Esophagus squamous epithelium (tissue), 4 donors: ENCODE measurements at regions not wholly inside any gene's neighbourhood (a gene's known extent, or its start where the extent isn't known, plus 50 kb on each side); places are given as distances from the start of the nearest gene placed in this dataset.

Experiments
- POLR2A ChIP-seq, 4 donors: fragments of 450-650 bp; IDR thresholded peaks; one replicate each; pipeline ENCODE4 v1.6.1; 2017; ENCODE audit warnings: antibody characterized with exemption in 4 of 4, mild to moderate bottlenecking in 4 of 4, moderate library complexity in 3 of 4
- TF ChIP-seq, protein P1 (sequence below), 6 experiments: fragments of 450-650 bp in 4 of 6; fragments of 200-600 bp in 2 of 6; sonication (generic) in 2 of 6; IDR thresholded peaks; one replicate each; pipeline ENCODE4 v1.5.1; 2016 to 2019; ENCODE audit warnings: antibody characterized with exemption in 6 of 6, mild to moderate bottlenecking in 4 of 6, moderate library complexity in 4 of 6

DNA sequence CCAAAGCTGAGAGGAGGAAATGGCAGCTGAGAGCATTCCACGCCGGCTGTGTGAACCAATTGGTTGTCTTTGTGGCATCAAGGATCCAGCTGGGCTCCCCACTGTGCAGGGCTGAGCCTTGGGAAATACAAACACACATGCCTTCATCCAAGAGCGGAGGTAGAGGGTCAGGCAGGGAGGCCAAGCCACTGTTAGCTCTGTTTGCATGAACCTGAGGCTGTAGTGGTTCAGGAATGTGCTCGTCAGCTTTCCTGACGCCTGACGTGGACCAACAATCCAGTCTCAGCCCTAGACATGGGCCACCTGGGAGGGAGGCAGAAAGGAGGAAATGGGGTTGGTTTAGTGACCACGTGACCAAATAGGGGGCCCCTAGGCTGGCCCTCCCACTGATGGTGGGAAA is 276.9 kb downstream of the TLE3 start:
- TF ChIP-seq, protein P1, sequence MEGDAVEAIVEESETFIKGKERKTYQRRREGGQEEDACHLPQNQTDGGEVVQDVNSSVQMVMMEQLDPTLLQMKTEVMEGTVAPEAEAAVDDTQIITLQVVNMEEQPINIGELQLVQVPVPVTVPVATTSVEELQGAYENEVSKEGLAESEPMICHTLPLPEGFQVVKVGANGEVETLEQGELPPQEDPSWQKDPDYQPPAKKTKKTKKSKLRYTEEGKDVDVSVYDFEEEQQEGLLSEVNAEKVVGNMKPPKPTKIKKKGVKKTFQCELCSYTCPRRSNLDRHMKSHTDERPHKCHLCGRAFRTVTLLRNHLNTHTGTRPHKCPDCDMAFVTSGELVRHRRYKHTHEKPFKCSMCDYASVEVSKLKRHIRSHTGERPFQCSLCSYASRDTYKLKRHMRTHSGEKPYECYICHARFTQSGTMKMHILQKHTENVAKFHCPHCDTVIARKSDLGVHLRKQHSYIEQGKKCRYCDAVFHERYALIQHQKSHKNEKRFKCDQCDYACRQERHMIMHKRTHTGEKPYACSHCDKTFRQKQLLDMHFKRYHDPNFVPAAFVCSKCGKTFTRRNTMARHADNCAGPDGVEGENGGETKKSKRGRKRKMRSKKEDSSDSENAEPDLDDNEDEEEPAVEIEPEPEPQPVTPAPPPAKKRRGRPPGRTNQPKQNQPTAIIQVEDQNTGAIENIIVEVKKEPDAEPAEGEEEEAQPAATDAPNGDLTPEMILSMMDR (IDR thresholded peaks at IDR 0.05) = no peak
- no peak for TF ChIP-seq POLR2A (IDR thresholded peaks at IDR 0.05)
